Suppressor macrophage treated with lipopolysaccharide for 4 hours (primary cell): ENCODE measurements at regions not wholly inside any gene's neighbourhood (a gene's known extent, or its start where the extent isn't known, plus 50 kb on each side); places are given as distances from the start of the nearest gene placed in this dataset.

Source experiments
- DNase-seq: peaks from one replicate; pipeline ENCODE4 v3.0.0-alpha.2; 2020

DNA sequence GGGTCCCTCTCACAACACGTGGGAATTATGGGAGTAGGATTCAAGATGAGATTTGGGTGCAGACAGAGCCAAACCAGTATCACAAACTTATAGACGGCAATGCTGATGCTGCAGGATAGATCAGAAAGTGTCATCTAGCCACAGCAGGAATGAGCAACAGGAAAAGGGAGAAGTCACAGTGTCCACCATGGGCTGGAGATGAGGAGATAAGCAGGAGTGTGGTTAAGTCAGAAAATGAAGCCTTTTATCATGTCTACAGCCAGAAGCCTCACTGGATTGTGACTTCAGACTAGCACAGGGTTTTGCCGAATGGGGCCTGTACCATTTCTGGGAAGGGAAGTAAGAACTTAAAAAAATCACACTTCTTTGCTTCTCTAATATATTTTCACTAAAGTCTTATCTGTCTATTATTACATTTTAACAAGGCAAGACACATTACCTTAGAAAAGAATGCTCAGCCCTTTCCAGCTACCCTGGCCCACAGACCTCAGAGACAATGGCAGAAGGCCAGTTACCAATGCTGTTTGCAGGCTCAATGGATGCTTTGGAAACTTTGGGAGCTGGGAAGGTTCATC, 490.2 kb upstream of the SALL1 start:
- DNase-seq, result no peak

DNA sequence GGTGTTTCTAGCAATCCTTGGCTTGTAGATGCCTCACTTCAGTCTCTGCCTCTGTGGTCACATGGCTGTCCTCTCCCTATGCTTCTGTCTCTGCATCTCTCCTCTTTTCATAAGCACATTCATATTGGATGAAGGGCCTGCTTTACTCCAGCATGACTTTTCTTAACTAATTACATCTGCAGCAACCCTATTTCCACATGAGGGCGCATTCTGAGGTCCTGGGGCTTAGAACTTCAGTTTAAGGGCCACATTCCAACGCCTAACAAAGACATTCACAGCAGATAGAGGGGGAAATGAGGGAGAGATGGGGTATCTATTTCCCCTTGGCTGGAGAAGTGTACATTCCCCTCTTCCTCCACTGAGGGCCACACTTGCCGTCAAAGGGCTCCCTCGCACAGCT, 489.1 kb upstream of the SALL1 start:
- no peak for DNase-seq

DNA sequence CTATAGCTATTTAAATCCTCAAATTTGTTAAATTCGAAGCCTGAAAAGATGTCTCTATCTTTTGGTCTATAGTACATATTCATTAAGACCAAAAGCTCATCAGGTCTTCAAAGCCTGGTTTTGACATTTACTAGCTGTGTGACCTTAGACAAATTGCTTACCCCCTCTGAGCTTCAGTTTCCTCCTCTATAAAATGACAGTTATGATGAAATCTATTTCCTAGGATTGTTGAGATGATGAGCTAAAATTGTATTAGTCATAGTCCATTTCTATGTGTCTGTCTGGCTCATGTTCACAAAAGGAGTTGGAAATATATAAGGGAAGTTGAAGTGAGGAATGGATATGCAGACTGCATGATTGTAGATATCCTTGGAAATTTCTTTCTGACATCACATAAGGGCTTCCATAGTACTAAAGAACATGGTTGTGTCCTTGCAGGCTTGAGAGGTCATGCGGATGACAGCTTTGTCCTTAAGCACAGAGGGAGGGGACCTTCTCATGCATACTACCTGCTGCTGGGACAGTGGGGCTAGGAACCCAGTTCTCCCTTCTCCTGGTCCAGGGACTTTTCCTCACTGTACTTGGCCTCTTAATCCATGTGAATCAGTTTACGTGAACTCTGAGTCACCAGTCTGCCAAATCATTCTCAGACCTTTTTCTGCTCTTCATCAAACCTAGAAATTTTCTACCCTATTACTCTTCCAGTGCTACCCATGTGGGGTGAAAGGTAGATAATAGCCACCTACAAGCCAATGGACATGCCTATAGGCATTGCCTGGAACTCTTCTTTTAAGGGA, 487.5 kb upstream of the SALL1 start:
- DNase-seq, result no peak

- no peak for DNase-seq
Measured at GRCh38 chr16:51637770-51638094, 486.7 kb upstream of the SALL1 start.

DNA sequence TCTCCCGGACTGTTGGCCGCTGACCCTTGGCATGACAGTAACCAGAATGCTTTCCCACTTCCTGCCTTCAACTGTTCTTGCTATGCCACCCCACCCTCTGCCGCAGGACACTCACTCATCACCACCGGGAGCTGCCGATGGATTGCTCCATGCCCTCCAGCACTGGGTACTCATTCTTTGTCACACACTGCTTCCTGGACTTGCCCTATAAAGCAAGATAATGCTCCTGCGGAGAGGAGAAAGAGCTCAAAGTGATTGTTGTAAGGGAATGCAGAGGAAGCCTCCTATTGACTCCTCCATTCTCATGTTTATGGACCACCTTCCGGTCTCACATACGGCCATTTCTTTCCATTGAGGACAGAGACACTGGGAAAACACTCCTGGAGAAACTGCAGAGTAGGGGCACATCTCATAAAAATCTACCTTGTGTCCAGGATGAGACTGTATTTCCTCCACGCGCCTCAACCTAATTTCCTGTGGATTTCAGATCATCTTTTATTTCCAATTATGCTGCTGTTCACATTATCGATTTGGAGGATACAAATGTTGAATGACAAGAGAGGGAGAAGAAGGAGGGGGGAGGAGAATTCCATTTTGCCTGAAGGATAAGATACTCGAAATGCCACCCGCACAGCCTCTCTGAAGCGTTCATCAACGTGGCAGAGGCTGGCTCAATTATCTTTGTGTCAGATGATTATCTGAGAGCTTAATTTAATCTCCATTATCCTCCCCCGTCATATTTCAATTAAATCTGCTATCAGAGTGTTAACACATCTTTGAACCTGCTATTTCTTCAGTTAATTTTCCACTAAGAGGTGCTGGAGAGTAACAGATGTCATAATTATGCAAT, 486.1 kb upstream of the SALL1 start:
- no peak for DNase-seq

DNA sequence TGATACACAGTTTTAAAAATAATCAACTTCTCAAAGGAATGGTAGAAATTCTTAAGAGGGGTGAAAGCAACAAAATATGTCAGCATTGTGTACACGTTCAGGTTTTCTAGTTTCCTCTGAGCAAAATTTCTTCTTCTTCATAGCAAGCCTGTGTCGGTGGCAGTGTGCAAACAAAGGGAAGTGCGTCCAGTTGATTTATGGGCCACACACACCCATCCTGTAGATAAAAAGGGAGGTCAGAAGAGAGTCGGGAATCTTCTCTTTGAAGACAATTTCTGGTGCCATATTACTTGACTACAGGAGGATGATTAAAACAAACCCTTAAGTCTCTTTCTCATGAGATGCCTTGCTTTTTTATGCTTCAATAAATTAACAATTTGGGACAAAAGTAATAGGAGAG, 484.1 kb upstream of the SALL1 start:
- DNase-seq, result no peak

DNA sequence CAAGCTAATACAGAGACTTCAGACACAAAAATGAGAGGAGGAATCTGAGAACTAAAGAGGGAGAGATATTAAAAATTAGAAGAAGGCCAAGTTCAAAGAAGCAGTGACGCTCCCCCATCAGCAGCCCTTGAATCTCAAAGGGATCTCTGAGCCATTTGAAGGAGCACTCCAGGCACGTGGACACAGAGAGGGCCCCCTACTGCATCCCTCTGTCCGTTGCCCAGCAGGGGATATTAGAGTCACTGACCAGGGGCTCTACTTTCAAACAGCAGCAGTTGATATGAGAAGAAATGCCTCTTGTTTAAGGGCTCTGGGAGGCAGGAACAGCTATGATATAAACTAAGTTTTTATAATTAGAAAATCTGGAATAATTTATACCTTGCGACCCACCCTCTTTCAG, 479.0 kb upstream of the SALL1 start:
- no peak for DNase-seq

GRCh38 chr16:51629576-51629975, 478.5 kb upstream of the SALL1 start:
- no peak for DNase-seq

DNA sequence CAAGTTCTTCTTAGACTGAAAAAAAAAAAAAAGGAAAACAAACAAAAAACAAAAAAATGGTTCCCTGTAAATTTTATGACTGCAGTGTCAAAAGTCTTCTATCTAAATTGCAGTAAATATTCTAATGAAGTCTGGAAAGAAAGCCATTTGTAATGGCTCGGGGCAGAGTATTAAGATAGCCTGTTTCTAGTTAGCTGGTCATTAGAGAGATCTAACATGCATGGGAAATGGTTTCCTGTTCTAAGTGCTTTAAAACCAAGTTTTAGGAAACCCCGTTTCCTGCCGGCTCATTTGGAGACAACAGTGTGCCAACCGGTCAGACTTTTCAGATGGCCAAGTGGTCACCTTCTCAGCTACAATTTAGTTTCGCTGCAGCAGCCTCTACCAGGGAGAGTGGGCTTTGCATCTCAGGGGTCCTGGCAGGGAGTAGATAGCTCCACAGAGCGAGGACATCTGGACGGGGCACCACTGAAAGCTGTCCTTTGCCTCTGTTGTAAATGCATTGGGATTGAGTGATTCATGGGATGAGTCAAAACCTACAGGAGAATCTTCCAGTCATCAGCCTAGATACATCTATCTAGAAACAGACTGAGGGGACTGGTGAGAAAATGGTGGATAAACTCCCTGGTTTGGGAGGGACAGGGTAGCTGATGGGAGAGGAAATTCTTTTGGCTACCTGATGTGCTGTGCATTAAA, 473.2 kb upstream of the SALL1 start:
- no peak for DNase-seq

- no peak for DNase-seq
Measured at GRCh38 chr16:51621610-51622009, 470.5 kb upstream of the SALL1 start.

- no peak for DNase-seq
Measured at GRCh38 chr16:51615141-51615540, 464.1 kb upstream of the SALL1 start.

DNA sequence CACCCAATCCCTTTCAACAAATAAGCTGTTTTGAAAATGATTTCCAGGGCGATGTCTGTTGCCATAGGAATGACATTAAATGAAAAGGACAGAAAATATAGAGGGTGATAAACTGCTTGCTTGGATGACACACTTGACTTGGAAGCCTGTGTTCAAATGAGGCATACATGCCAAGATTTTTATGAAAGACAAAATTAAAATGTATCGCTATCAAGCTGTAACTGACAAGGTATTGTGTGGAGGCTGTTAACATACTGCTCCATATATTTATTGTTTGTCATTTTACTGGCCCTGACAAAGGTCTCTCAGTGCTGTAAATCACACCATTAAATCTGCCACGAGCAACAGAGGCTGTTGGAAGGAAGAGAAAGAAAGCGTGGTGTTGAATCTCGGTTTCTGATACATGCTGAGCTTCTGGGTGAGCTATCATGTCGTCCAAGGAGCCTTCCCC, 456.2 kb upstream of the SALL1 start:
- no peak for DNase-seq

DNA sequence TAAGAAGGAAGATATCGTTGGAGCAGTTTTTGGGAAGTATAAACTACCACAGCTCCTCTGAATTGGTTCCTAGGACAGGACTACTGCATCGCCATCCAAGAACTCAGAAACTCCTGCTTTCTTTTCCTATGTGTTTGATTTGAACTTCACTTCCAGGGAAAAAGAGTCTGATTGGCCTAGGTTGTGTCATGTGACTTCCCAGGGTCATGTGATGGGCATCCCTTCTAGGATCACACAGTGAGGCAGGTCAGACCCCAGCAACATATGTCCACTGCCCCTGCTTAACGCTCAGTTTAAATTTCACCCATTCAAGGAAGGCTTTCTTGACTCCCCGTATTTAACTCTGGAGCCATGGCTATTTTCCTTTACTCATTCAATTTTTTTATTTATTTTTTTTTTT, 445.2 kb upstream of the SALL1 start:
- no peak for DNase-seq

- no peak for DNase-seq
Measured at GRCh38 chr16:51592535-51593300, 441.6 kb upstream of the SALL1 start.

GRCh38 chr16:51592001-51592501, 441.0 kb upstream of the SALL1 start:
- no peak for DNase-seq

- DNase-seq, result no peak
Measured at GRCh38 chr16:51591480-51591879, 440.4 kb upstream of the SALL1 start.

DNA sequence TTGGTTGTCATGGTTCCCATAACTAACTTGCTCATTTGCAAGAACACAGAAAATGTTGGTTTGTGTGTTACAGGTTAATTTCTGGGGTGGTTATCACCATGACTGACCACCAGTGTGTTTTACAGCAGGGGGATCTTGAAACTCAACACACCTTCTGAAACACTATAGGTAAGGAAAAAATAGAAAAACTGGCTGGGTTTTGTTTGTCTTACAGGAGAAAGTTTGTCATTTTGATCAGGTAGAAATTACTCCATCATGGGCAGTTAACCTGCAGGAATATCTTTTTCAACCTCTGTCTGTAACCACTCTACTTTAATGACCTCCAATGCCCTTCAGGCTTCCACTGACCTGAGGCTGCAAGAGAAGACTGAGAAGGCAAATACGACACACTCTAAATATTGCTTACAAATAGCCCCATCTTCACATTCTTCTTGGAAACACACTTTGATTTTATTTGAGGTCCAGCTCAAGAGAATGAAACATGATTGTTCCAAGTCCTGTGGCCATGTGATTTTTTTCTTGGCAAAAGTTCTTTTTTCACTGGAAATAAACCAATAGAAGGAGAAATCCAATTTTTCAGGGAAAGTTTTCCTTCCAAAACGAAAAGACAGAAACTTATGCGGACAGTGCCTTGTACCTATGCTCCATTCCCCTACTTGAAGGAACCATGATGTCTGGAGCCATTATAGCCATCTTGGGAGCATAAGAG, 428.7 kb upstream of the SALL1 start:
- DNase-seq, result no peak

GRCh38 chr16:51577621-51578303, 426.7 kb upstream of the SALL1 start:
- no peak for DNase-seq

- no peak for DNase-seq
Measured at GRCh38 chr16:51576498-51577195, 425.6 kb upstream of the SALL1 start.

- DNase-seq, result no peak
Measured at GRCh38 chr16:51573191-51573590, 422.1 kb upstream of the SALL1 start.
